IMR-90 (cell line): ENCODE measurements at regions not wholly inside any gene's neighbourhood (a gene's known extent, or its start where the extent isn't known, plus 50 kb on each side); places are given as distances from the start of the nearest gene placed in this dataset.

Experiments
- ATAC-seq: fragments of 200-7000 bp; cut with Tn5 transposase; 2 replicates; pipeline ENCODE4 v1.9.1; 2020; ENCODE audit warnings: low read depth, mild to moderate bottlenecking, moderate library complexity
- BruUV-seq: library from RNA; stranded (reverse); fragments of 400-500 nt; replicated peaks from 2 replicates; lab custom pipeline; 2021; lab: Mats Ljungman, UMichigan
- CTCF ChIA-PET: fragments of 300-600 bp; formaldehyde crosslinking; extraction: SDS; loops from one replicate; lab custom pipeline; 2021; ENCODE audit warnings: antibody characterized with exemption; lab: Yijun Ruan, JAX
- POLR2A ChIA-PET: fragments of 300-600 bp; sonication (Branson Sonifier 250); formaldehyde crosslinking; loops from one replicate; lab custom pipeline; 2022; ENCODE audit warnings: antibody characterized with exemption; ENCODE audit not compliant: unreplicated experiment; lab: Charles Lee
- DNase-seq: peaks from one replicate; pipeline ENCODE4 v3.0.0; 2013
- H2AFZ ChIP-seq: replicated peaks from 2 replicates; pipeline ENCODE3; 2013; ENCODE audit warnings: low read length, mild to moderate bottlenecking; ENCODE audit not compliant: poor library complexity
- H2AK5ac ChIP-seq: 2 replicates; pipeline ENCODE4 v1.6.1; 2013; ENCODE audit warnings: low read depth, low read length, inconsistent platforms
- H2AK9ac ChIP-seq: replicated peaks from 2 replicates; pipeline ENCODE3; 2013; ENCODE audit warnings: mild to moderate bottlenecking, low read depth, low read length, moderate library complexity; ENCODE audit not compliant: poor library complexity
- H2BK120ac ChIP-seq: 2 replicates; pipeline ENCODE4 v1.6.1; 2013; ENCODE audit warnings: low read depth, low read length, inconsistent platforms
- H2BK15ac ChIP-seq: 3 replicates; pipeline ENCODE4 v1.6.1; 2013; ENCODE audit warnings: low read depth, low read length, inconsistent platforms
- H2BK20ac ChIP-seq: 2 replicates; pipeline ENCODE4 v1.6.1; 2013; ENCODE audit warnings: low read depth, mild to moderate bottlenecking, inconsistent platforms, low read length, moderate library complexity
- H2BK5ac ChIP-seq: 2 replicates; pipeline ENCODE4 v1.6.1; 2013; ENCODE audit warnings: mild to moderate bottlenecking, low read depth, low read length, inconsistent platforms; ENCODE audit not compliant: poor library complexity, severe bottlenecking
- H3K14ac ChIP-seq: replicated peaks from 2 replicates; pipeline ENCODE4 v1.6.1; 2013; ENCODE audit warnings: low read depth, low read length, inconsistent platforms
- H3K18ac ChIP-seq: 2 replicates; pipeline ENCODE4 v1.6.1; 2013; ENCODE audit warnings: low read depth, low read length, control low read depth
- H3K23ac ChIP-seq: 2 replicates; pipeline ENCODE4 v1.6.1; 2013; ENCODE audit warnings: low read depth, low read length, inconsistent platforms
- H3K27ac ChIP-seq: 2 replicates; pipeline ENCODE4 v1.5.1; 2013; ENCODE audit warnings: mild to moderate bottlenecking, control low read depth, low read length; ENCODE audit not compliant: insufficient read depth
- H3K27me3 ChIP-seq: 2 replicates; pipeline ENCODE4 v1.6.1; 2013; ENCODE audit warnings: low read length; ENCODE audit not compliant: control insufficient read depth, insufficient read depth
- H3K36me3 ChIP-seq: 2 replicates; pipeline ENCODE4 v1.6.1; 2013; ENCODE audit warnings: low read length, mixed read lengths; ENCODE audit not compliant: control insufficient read depth, insufficient read depth
- H3K4ac ChIP-seq: 2 replicates; pipeline ENCODE4 v1.6.1; 2013; ENCODE audit warnings: low read depth, low read length, inconsistent platforms
- H3K4me1 ChIP-seq: 2 replicates; pipeline ENCODE4 v1.6.1; 2013; ENCODE audit warnings: low read length, mixed read lengths; ENCODE audit not compliant: control insufficient read depth, insufficient read depth
- H3K4me2 ChIP-seq: 2 replicates; pipeline ENCODE4 v1.6.1; 2013; ENCODE audit warnings: low read depth, mild to moderate bottlenecking, control low read depth, low read length, moderate library complexity
- H3K4me3 ChIP-seq: 2 replicates; pipeline ENCODE4 v1.5.1; 2013; ENCODE audit warnings: low read depth, mild to moderate bottlenecking, control low read depth, low read length, moderate library complexity; ENCODE audit not compliant: insufficient read depth
- H3K56ac ChIP-seq: 2 replicates; pipeline ENCODE4 v1.6.1; 2013; ENCODE audit warnings: low read length, inconsistent platforms; ENCODE audit not compliant: insufficient read depth; ENCODE audit errors: extremely low read depth
- H3K79me1 ChIP-seq, 2 experiments: 2 replicates each; pipeline ENCODE4 v1.6.1; 2013; ENCODE audit warnings: low read length in 2 of 2, inconsistent platforms in 1 of 2, low read depth in 1 of 2
- H3K9ac ChIP-seq: 2 replicates; pipeline ENCODE4 v1.6.1; 2013; ENCODE audit warnings: low read depth, low read length, control low read depth
- H3K9me1 ChIP-seq: 2 replicates; pipeline ENCODE4 v1.6.1; 2013; ENCODE audit warnings: low read length, inconsistent platforms; ENCODE audit not compliant: insufficient read depth
- H3K9me3 ChIP-seq: 2 replicates; pipeline ENCODE4 v1.6.1; 2013; ENCODE audit warnings: low read length; ENCODE audit not compliant: control insufficient read depth, insufficient read depth
- H4K20me1 ChIP-seq: 2 replicates; pipeline ENCODE4 v1.6.1; 2013; ENCODE audit warnings: low read length, inconsistent platforms; ENCODE audit not compliant: insufficient read depth
- H4K5ac ChIP-seq: 2 replicates; pipeline ENCODE4 v1.6.1; 2013; ENCODE audit warnings: mild to moderate bottlenecking, low read depth, low read length, control low read depth
- H4K8ac ChIP-seq, 2 experiments: 2 replicates each; pipeline ENCODE4 v1.6.1; 2013; ENCODE audit warnings: low read depth in 2 of 2, low read length in 2 of 2, control low read depth in 1 of 2, inconsistent platforms in 1 of 2
- H4K91ac ChIP-seq: 2 replicates; pipeline ENCODE4 v1.6.1; 2013; ENCODE audit warnings: low read depth, low read length, inconsistent platforms; ENCODE audit not compliant: insufficient read depth
- BHLHE40 ChIP-seq: fragments of 150-350 bp; IDR thresholded peaks from 2 replicates; pipeline ENCODE4 v1.6.1; 2016; ENCODE audit warnings: mild to moderate bottlenecking, low read depth, low read length
- CEBPB ChIP-seq: IDR thresholded peaks from 2 replicates; pipeline ENCODE4 v1.6.1; 2012; ENCODE audit warnings: low read depth, low read length, improper control_type of control experiment
- CHD1 ChIP-seq: IDR thresholded peaks from 2 replicates; pipeline ENCODE4 v1.6.1; 2012; ENCODE audit warnings: low read depth, low read length, improper control_type of control experiment
- CTCF ChIP-seq: conservative IDR thresholded peaks from 2 replicates; pipeline ENCODE4 v1.5.1; 2012; ENCODE audit warnings: mild to moderate bottlenecking, low read depth, low read length, improper control_type of control experiment
- FOS ChIP-seq: fragments of 150-350 bp; IDR thresholded peaks from 2 replicates; pipeline ENCODE4 v1.6.1; 2016; ENCODE audit warnings: low read depth, low read length
- MAFK ChIP-seq: IDR thresholded peaks from 2 replicates; pipeline ENCODE4 v1.6.1; 2012; ENCODE audit warnings: low read depth, low read length, improper control_type of control experiment
- MAZ ChIP-seq: IDR thresholded peaks from 2 replicates; pipeline ENCODE4 v1.6.1; 2012; ENCODE audit warnings: low read depth, mild to moderate bottlenecking, low read length, improper control_type of control experiment, moderate library complexity, borderline replicate concordance
- MXI1 ChIP-seq: IDR thresholded peaks from 2 replicates; pipeline ENCODE4 v1.6.1; 2012; ENCODE audit warnings: low read depth, mild to moderate bottlenecking, low read length, moderate library complexity, borderline replicate concordance
- NFE2L2 ChIP-seq: fragments of 150-350 bp; IDR thresholded peaks from 2 replicates; pipeline ENCODE4 v1.6.1; 2016; ENCODE audit warnings: low read depth, mild to moderate bottlenecking, low read length
- POLR2A ChIP-seq: IDR thresholded peaks from 2 replicates; pipeline ENCODE4 v1.6.1; 2012; ENCODE audit warnings: mild to moderate bottlenecking, low read depth, low read length
- RAD21 ChIP-seq: IDR thresholded peaks from 2 replicates; pipeline ENCODE4 v1.6.1; 2012; ENCODE audit warnings: low read length, improper control_type of control experiment
- RCOR1 ChIP-seq: IDR thresholded peaks from 2 replicates; pipeline ENCODE4 v1.6.1; 2012; ENCODE audit warnings: mild to moderate bottlenecking, low read length, improper control_type of control experiment; ENCODE audit not compliant: insufficient replicate concordance
- RFX5 ChIP-seq: IDR thresholded peaks from 2 replicates; pipeline ENCODE4 v1.8.0; 2012; ENCODE audit warnings: low read depth, mild to moderate bottlenecking, low read length, moderate library complexity
- SMC3 ChIP-seq: fragments of 150-350 bp; IDR thresholded peaks from 2 replicates; pipeline ENCODE4 v1.6.1; 2016; ENCODE audit warnings: low read depth, mild to moderate bottlenecking, antibody characterized with exemption, low read length, moderate library complexity
- USF2 ChIP-seq: fragments of 150-350 bp; IDR thresholded peaks from 2 replicates; pipeline ENCODE4 v1.6.1; 2017; ENCODE audit warnings: mild to moderate bottlenecking, antibody characterized with exemption, low read length, low read depth
- WGBS, 2 experiments: methylation state at CpG; one replicate each; pipeline versions ENCODE4 v1.1.5 to v1.1.7; 2013; ENCODE audit warnings: missing lambda C conversion rate in 2 of 2; ENCODE audit not compliant: insufficient read length in 1 of 2; ENCODE audit errors: extremely low coverage in 2 of 2; 5-methylcytosine and 5-hydroxymethylcytosine counted together
- dilution Hi-C: fragments of 300-500 bp; cut with HindIII; formaldehyde crosslinking; loops from one replicate; pipeline ENCODE4 v1.14.3; 2018; ENCODE audit warnings: low sequenced_read_pairs; ENCODE audit not compliant: unreplicated experiment
- in situ Hi-C: fragments of 300-500 bp; cut with MboI; formaldehyde crosslinking; loops from 3 replicates; pipeline ENCODE4 v1.14.3; 2019; ENCODE audit warnings: low sequenced_read_pairs, inconsistent platforms, mixed read lengths
- intact Hi-C: fragments of 100-400 bp; cut with micrococcal nuclease; formaldehyde crosslinking; loops from 2 replicates; pipeline ENCODE4 v1.10.0; 2022
- TF ChIP-seq, protein P1 (sequence below): fragments of 150-350 bp; IDR thresholded peaks from 2 replicates; pipeline ENCODE4 v1.6.1; 2016; ENCODE audit warnings: low read depth, mild to moderate bottlenecking, low read length, moderate library complexity, borderline replicate concordance

- peak; percentile 81 for ATAC-seq
- no peak overlapping the region for H4K5ac ChIP-seq
- no peak for TF ChIP-seq MAZ
- no peak for TF ChIP-seq MAFK
- TF ChIP-seq, protein P1, sequence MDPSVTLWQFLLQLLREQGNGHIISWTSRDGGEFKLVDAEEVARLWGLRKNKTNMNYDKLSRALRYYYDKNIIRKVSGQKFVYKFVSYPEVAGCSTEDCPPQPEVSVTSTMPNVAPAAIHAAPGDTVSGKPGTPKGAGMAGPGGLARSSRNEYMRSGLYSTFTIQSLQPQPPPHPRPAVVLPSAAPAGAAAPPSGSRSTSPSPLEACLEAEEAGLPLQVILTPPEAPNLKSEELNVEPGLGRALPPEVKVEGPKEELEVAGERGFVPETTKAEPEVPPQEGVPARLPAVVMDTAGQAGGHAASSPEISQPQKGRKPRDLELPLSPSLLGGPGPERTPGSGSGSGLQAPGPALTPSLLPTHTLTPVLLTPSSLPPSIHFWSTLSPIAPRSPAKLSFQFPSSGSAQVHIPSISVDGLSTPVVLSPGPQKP = no peak
- no peak for TF ChIP-seq CTCF
- no peak for TF ChIP-seq RFX5
- no peak for TF ChIP-seq RCOR1
- TF ChIP-seq NFE2L2 = no peak
- TF ChIP-seq USF2 = no peak
- no peak for TF ChIP-seq RAD21
- no peak for TF ChIP-seq CHD1
- TF ChIP-seq BHLHE40 = no peak
- TF ChIP-seq FOS = no peak
- no peak for TF ChIP-seq POLR2A
- TF ChIP-seq MXI1 = no peak
- no peak for TF ChIP-seq CEBPB
- no peak for TF ChIP-seq SMC3
- no peaks in the 10 kb centered on the region for H3K9me3 ChIP-seq
- no peak overlapping the region for H3K4me3 ChIP-seq
- no peak overlapping the region for H2BK20ac ChIP-seq
- intact Hi-C loops = no loop called here
- H2AK9ac ChIP-seq = no peak overlapping the region
- no CpG with 5 or more reads among the region's 2 CpGs for WGBS, 2 experiments
- no peaks in the 10 kb centered on the region for H3K79me1 ChIP-seq
- H3K4me1 ChIP-seq = peaks cover 3% of the 10 kb centered on the region; the same call in 1 of the 2 replicates
- H2BK15ac ChIP-seq = no peak overlapping the region
- H4K8ac ChIP-seq = no peak overlapping the region
- H4K20me1 ChIP-seq = no peaks in the 10 kb centered on the region
- H3K27me3 ChIP-seq = no peaks in the 10 kb centered on the region; the same call in 1 of the 2 replicates
- H3K9ac ChIP-seq = no peak overlapping the region
- H2BK5ac ChIP-seq = no peak overlapping the region
- POLR2A ChIA-PET = no interaction called here
- no peak overlapping the region for H2AK5ac ChIP-seq
- no peak overlapping the region for H2BK120ac ChIP-seq
- no peaks in the 10 kb centered on the region for H3K9me1 ChIP-seq
- no peak overlapping the region for H3K56ac ChIP-seq
- no peak overlapping the region for H3K14ac ChIP-seq
- H3K4ac ChIP-seq = no peak overlapping the region
- peak; percentile 77 for DNase-seq
- H2AFZ ChIP-seq = no peak overlapping the region
- in situ Hi-C loops = no loop called here
- H3K36me3 ChIP-seq = no peaks in the 10 kb centered on the region
- no peak overlapping the region; the same call in 1 of the 2 replicates for H3K18ac ChIP-seq
- dilution Hi-C loops = no loop called here
- H3K23ac ChIP-seq = no peak overlapping the region
- no peak overlapping the region for H3K4me2 ChIP-seq
- no TSS peak for BruUV-seq
- no peak overlapping the region; the same call in 1 of the 2 replicates for H3K27ac ChIP-seq
- no peak overlapping the region for H4K91ac ChIP-seq
- CTCF ChIA-PET = interaction anchor here (0.5 kb wide), 1 partner anchor 105 kb away, joined by 3 read pairs; no protein-coding TSS in a partner anchor
Observed at GRCh38 chr2:53170466-53170865, 597.1 kb upstream of the CHAC2 start.
